ENCODE measurements at regions not wholly inside any gene's neighbourhood (a gene's known extent, or its start where the extent isn't known, plus 50 kb on each side); places are given as distances from the start of the nearest gene placed in this dataset.

DNA sequence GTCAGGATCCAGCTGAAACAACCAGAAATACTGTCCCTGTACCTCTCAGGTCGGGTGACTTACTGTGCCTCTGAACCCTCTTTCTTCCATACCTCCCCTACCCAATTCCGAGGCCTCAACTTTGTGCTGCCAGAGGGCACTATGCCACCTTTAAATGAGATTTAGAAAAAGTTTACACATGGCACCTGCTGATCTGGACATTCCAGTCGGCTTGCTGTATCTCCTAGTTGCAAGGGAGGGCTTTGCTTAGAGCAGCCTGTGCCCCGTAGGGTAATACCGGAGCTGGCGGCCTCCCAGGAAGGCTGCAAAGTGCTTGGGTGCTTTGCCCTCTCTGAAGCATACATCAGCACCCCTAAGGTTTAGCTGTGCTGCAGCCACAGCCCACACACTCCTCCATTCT is 306.0 kb upstream of the RBFOX1 start:
- Histone ChIP-seq H3K27me3 (ENCODE audit: insufficient read depth, poor library complexity, severe bottlenecking) (no peaks in the 10 kb centered on the region), H3K36me3 (ENCODE audit: low read depth) (no peaks in the 10 kb centered on the region), H3K9me3 (ENCODE audit: severe bottlenecking) (no peaks in the 10 kb centered on the region), H3K27ac (ENCODE audit: poor library complexity, severe bottlenecking) (no peak overlapping the region), H3K4me1 (ENCODE audit: insufficient read depth, poor library complexity, severe bottlenecking) (no peaks in the 10 kb centered on the region), H3K4me3 (ENCODE audit: severe bottlenecking) (no peak overlapping the region)
- DNase-seq (ENCODE audit: low spot score) (no peak), ATAC-seq (ENCODE audit: low read depth) (no peak)
- TF ChIP-seq, protein P1, sequence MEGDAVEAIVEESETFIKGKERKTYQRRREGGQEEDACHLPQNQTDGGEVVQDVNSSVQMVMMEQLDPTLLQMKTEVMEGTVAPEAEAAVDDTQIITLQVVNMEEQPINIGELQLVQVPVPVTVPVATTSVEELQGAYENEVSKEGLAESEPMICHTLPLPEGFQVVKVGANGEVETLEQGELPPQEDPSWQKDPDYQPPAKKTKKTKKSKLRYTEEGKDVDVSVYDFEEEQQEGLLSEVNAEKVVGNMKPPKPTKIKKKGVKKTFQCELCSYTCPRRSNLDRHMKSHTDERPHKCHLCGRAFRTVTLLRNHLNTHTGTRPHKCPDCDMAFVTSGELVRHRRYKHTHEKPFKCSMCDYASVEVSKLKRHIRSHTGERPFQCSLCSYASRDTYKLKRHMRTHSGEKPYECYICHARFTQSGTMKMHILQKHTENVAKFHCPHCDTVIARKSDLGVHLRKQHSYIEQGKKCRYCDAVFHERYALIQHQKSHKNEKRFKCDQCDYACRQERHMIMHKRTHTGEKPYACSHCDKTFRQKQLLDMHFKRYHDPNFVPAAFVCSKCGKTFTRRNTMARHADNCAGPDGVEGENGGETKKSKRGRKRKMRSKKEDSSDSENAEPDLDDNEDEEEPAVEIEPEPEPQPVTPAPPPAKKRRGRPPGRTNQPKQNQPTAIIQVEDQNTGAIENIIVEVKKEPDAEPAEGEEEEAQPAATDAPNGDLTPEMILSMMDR (IDR thresholded peaks at IDR 0.05; ENCODE audit: poor library complexity, severe bottlenecking), result no peak

DNA sequence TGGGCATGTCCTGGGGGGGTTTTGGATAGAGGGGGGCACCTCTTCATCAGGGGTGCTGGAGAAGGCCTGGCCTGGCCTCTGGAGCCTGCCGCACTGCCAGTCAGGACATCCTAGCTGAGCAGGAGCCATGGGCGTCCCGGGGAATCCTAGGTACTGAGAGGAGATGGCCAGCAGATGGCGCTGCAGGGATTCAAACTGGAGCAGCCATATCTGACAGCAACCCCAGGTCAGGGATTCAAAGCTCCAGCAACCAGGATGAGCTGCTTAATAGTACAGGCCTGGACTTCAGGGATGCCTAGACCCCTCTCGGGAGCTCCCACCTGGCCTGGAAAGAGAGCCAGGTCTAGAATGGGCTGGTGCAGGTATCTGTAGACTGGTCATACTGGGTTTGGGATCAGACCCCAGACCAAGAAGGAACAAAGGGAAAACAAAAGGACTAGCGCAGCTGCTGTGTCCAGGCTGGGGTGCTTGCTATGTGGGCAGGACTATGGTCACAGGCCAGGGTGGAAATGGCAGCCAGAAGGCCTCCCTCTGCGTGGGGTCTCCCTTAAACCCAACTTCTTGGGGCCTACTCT is 306.9 kb upstream of the RBFOX1 start:
- no peak overlapping the region for H3K4me3 ChIP-seq (ENCODE audit: severe bottlenecking)
- TF ChIP-seq, protein P1 (IDR thresholded peaks at IDR 0.05; ENCODE audit: poor library complexity, severe bottlenecking), result peak; percentile 63
- H3K27me3 ChIP-seq (ENCODE audit: insufficient read depth, poor library complexity, severe bottlenecking), result no peaks in the 10 kb centered on the region
- no peak overlapping the region for H3K27ac ChIP-seq (ENCODE audit: poor library complexity, severe bottlenecking)
- H3K9me3 ChIP-seq (ENCODE audit: severe bottlenecking), result no peaks in the 10 kb centered on the region
- H3K36me3 ChIP-seq (ENCODE audit: low read depth), result no peaks in the 10 kb centered on the region
- no peaks in the 10 kb centered on the region for H3K4me1 ChIP-seq (ENCODE audit: insufficient read depth, poor library complexity, severe bottlenecking)
- DNase-seq (ENCODE audit: low spot score), result no peak
- ATAC-seq (ENCODE audit: low read depth), result peak; percentile 82

DNA sequence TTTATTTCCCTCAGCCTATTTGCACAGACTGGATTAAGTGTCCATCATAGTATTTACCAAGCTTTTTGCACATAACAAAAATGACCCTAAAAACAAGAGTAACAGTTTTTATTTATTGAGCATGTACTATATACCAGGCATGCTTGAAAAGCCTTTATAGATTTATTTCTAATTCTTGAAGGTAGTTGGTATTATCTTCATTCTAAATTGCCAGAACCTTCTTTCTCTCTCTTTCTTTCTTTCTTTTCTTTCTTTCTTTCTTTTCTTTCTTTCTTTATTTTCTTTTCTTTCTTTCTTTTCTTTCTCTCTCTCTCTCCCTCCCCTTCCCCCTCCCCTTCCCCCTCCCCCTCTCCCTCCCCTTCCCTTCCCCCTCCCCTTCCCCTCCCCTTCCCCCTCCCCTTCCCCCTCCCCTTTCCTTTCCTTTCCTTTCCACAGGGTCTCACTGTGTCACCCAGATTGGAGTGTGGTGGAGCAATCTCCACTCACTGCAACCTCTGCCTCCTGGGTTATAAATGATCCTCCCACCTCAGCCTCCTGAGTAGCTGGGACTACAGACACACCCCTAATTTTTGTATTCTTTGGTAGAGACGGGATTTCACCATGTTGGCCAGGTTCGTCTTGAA is 310.9 kb upstream of the RBFOX1 start:
- no peak for DNase-seq (ENCODE audit: low spot score)
- TF ChIP-seq, protein P1 (IDR thresholded peaks at IDR 0.05; ENCODE audit: poor library complexity, severe bottlenecking), result no peak
- Histone ChIP-seq H3K36me3 (ENCODE audit: low read depth) (no peaks in the 10 kb centered on the region), H3K9me3 (ENCODE audit: severe bottlenecking) (no peaks in the 10 kb centered on the region), H3K4me1 (ENCODE audit: insufficient read depth, poor library complexity, severe bottlenecking) (no peaks in the 10 kb centered on the region), H3K27me3 (ENCODE audit: insufficient read depth, poor library complexity, severe bottlenecking) (no peaks in the 10 kb centered on the region), H3K4me3 (ENCODE audit: severe bottlenecking) (no peak overlapping the region), H3K27ac (ENCODE audit: poor library complexity, severe bottlenecking) (no peak overlapping the region)
- no peak for ATAC-seq (ENCODE audit: low read depth)

DNA sequence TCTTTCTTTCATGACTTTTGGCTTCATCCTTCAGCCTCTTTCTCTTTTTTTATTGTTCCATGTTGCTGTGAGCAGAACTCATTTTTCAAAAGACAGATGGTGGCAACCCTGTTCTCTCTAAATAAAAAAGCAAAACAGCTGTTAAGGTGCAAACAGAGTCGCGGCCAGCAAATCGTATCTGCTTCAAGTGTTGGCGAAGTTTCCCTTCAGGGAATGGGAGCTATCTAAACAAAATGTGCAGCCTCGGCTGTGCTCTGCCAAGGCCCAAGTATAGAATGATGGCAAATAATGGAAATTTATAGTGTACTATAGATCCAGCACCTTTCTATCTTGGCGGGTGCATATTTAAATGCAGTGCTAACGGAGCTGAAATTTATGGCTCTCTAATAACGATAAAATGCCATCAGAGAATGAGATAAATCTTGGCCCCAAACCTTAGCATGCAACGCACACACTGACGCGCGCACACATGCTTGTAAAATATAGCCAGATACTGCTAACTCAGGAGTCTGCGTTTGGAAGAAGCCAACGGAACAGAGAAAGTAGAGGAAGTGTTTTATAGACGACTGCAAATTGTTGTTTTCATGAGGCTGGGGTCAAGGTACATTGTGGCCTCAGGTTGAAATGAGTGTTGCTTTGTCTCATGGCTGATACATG is 315.5 kb upstream of the RBFOX1 start:
- H3K27ac ChIP-seq (ENCODE audit: poor library complexity, severe bottlenecking), result no peak overlapping the region
- H3K27me3 ChIP-seq (ENCODE audit: insufficient read depth, poor library complexity, severe bottlenecking), result no peaks in the 10 kb centered on the region
- H3K9me3 ChIP-seq (ENCODE audit: severe bottlenecking), result no peaks in the 10 kb centered on the region
- no peak for ATAC-seq (ENCODE audit: low read depth)
- no peak for DNase-seq (ENCODE audit: low spot score)
- no peaks in the 10 kb centered on the region for H3K4me1 ChIP-seq (ENCODE audit: insufficient read depth, poor library complexity, severe bottlenecking)
- H3K4me3 ChIP-seq (ENCODE audit: severe bottlenecking), result no peak overlapping the region
- no peaks in the 10 kb centered on the region for H3K36me3 ChIP-seq (ENCODE audit: low read depth)
- TF ChIP-seq, protein P1 (IDR thresholded peaks at IDR 0.05; ENCODE audit: poor library complexity, severe bottlenecking), result no peak

DNA sequence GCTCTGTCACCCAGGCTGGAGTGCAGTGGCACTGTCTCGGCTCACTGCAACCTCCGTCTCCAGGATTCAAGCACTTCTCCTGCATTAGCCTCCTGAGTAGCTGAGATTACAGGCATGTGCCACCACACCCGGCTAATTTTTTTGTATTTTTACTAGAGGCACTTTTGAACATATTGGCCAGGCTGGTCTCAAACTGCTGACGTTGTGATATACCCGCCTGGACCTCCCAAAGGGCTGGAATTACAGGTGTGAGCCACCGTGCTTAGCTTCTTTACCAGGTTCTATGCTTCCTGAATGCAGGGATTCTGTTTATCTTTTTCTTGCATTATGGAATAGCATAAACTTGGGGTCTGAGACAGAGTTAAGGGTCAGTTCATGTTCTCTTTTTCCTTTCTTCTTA is 317.9 kb upstream of the RBFOX1 start:
- no peaks in the 10 kb centered on the region for H3K9me3 ChIP-seq (ENCODE audit: severe bottlenecking)
- no peaks in the 10 kb centered on the region for H3K27me3 ChIP-seq (ENCODE audit: insufficient read depth, poor library complexity, severe bottlenecking)
- no peaks in the 10 kb centered on the region for H3K36me3 ChIP-seq (ENCODE audit: low read depth)
- DNase-seq (ENCODE audit: low spot score), result no peak
- TF ChIP-seq, protein P1 (IDR thresholded peaks at IDR 0.05; ENCODE audit: poor library complexity, severe bottlenecking), result no peak
- no peaks in the 10 kb centered on the region for H3K4me1 ChIP-seq (ENCODE audit: insufficient read depth, poor library complexity, severe bottlenecking)
- no peak overlapping the region for H3K4me3 ChIP-seq (ENCODE audit: severe bottlenecking)
- no peak for ATAC-seq (ENCODE audit: low read depth)
- no peak overlapping the region for H3K27ac ChIP-seq (ENCODE audit: poor library complexity, severe bottlenecking)
